Right atrium auricular region (tissue), 2 donors: ENCODE measurements at regions not wholly inside any gene's neighbourhood (a gene's known extent, or its start where the extent isn't known, plus 50 kb on each side); places are given as distances from the start of the nearest gene placed in this dataset.

ENCODE experiments used
- DNase-seq: peaks from one replicate; pipeline ENCODE4 v3.0.0-alpha.2; 2019; ENCODE audit warnings: low spot score
- H3K27ac ChIP-seq, 2 donors: fragments of 200-600 bp; sonication (generic); 1 replicate in 1 of 2; 2 replicates in 1 of 2; pipeline ENCODE4 v1.5.1; 2016 to 2019
- H3K27me3 ChIP-seq, 2 donors: fragments of 200-600 bp; sonication (generic); one replicate each; pipeline versions ENCODE4 v1.5.1 to v1.6.0; 2017 to 2019
- H3K36me3 ChIP-seq: fragments of 200-600 bp; sonication (generic); one replicate; pipeline ENCODE4 v1.5.1; 2016
- H3K4me1 ChIP-seq, 2 donors: fragments of 200-600 bp; sonication (generic); one replicate each; pipeline versions ENCODE4 v1.5.1 to v1.6.0; 2017 to 2019
- H3K4me3 ChIP-seq, 2 donors: fragments of 200-600 bp; sonication (generic); 1 replicate in 1 of 2; 2 replicates in 1 of 2; pipeline ENCODE4 v1.5.1; 2017 to 2019; ENCODE audit warnings: mild to moderate bottlenecking in 1 of 2, moderate library complexity in 1 of 2
- H3K9me3 ChIP-seq, 2 donors: fragments of 200-600 bp; sonication (generic); one replicate each; pipeline ENCODE4 v1.5.1; 2019
- CTCF ChIP-seq, 2 donors: fragments of 200-600 bp; sonication (generic); IDR thresholded peaks; one replicate each; pipeline ENCODE4 v1.5.1; 2019; ENCODE audit warnings: antibody characterized with exemption in 2 of 2

GRCh38 chr1:98472878-98473277 lies 188.6 kb upstream of the SNX7 start:
- Histone ChIP-seq H3K36me3 (no peaks in the 10 kb centered on the region), H3K27me3 (no peaks in the 10 kb centered on the region), H3K9me3 (no peaks in the 10 kb centered on the region), H3K4me3 (no peak overlapping the region), H3K27ac (no peak overlapping the region), H3K4me1 (no peaks in the 10 kb centered on the region)
- no peak for TF ChIP-seq CTCF (IDR thresholded peaks at IDR 0.05)
- DNase-seq, result no peak

DNA sequence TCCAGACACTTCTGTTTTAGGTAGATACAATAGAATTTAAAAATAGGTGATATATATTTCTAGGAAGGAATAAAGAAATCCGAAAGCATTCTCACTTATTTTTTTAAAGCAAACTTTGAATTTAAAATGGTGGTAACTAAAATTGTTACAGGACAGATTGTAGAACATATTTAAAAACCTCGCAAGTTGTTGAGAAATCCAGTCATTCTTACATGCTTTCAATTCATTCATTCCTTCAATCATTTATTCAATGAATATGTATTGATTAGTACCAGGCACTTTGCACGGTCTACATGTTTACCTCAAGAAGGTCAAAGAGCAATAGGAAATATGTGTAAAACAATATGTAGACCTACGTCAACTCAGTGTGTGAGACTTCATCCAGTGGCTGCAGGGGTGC lies 189.9 kb upstream of the SNX7 start:
- Histone ChIP-seq H3K4me3 (no peak overlapping the region), H3K27me3 (no peaks in the 10 kb centered on the region), H3K4me1 (no peaks in the 10 kb centered on the region), H3K9me3 (no peaks in the 10 kb centered on the region), H3K27ac (no peak overlapping the region), H3K36me3 (no peaks in the 10 kb centered on the region)
- no peak for TF ChIP-seq CTCF (IDR thresholded peaks at IDR 0.05)
- DNase-seq, result no peak

- H3K36me3 ChIP-seq, result no peaks in the 10 kb centered on the region
- H3K27me3 ChIP-seq, result no peaks in the 10 kb centered on the region
- H3K27ac ChIP-seq, result no peak overlapping the region
- no peak for DNase-seq
- no peaks in the 10 kb centered on the region for H3K9me3 ChIP-seq
- TF ChIP-seq CTCF (IDR thresholded peaks at IDR 0.05), result peak; percentile 67 to 80
- H3K4me3 ChIP-seq, result no peak overlapping the region
- H3K4me1 ChIP-seq, result no peaks in the 10 kb centered on the region
Measured at GRCh38 chr1:98468111-98468717, 193.3 kb upstream of the SNX7 start.

GRCh38 chr1:98467586-98467985 lies 193.9 kb upstream of the SNX7 start:
- Histone ChIP-seq H3K4me1 (no peaks in the 10 kb centered on the region), H3K9me3 (no peaks in the 10 kb centered on the region), H3K27me3 (no peaks in the 10 kb centered on the region), H3K36me3 (no peaks in the 10 kb centered on the region), H3K27ac (no peak overlapping the region), H3K4me3 (no peak overlapping the region)
- no peak for DNase-seq
- TF ChIP-seq CTCF (IDR thresholded peaks at IDR 0.05), result no peak

DNA sequence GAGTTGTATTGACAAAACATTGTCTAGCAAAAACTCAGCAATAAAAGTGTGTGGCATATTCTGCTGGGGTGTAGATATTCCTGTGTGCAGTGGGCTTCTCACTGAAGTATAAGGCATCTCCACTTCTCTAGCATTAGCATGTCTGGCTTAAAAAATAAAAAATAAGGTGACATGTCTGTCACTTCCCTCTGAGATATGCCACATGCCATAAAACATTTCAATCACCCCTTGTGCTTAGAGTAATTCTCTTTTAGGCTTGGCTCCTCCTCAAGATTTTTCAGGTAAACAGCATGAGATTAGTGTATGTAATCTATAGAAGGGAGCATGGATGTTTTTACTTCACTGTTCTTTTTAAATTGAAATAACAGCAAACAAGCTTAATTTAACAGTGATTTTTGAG lies 194.4 kb upstream of the SNX7 start:
- Histone ChIP-seq H3K4me3 (no peak overlapping the region), H3K4me1 (no peaks in the 10 kb centered on the region), H3K27ac (no peak overlapping the region), H3K36me3 (no peaks in the 10 kb centered on the region), H3K27me3 (no peaks in the 10 kb centered on the region), H3K9me3 (no peaks in the 10 kb centered on the region)
- no peak for DNase-seq
- TF ChIP-seq CTCF (IDR thresholded peaks at IDR 0.05), result no peak

DNA sequence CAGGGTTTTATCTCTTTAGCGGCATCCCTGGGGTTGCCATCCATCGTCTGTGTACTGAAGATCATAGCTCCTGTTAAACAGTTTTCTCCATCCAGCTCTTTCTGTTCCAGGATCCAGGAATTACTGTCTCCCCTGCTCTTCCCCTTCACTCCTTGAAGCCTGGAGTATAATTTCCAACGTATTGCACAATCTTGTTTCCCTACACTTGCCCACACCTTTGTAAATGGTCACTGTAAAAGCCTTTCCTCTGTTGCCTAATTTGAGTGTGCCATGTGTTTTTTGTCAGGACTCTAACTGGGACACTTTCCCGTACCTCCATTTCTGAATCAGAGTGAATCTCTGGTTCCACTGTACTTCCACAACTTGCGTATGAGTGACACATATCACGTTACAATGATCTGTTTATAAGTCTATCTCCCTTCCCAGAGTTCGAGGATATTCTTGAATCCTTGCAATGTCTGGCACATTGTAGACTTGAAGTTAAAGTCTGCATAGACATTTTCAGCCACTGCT lies 199.6 kb upstream of the SNX7 start:
- Histone ChIP-seq H3K27ac (no peak overlapping the region), H3K27me3 (no peaks in the 10 kb centered on the region), H3K9me3 (no peaks in the 10 kb centered on the region), H3K4me3 (no peak overlapping the region), H3K4me1 (no peaks in the 10 kb centered on the region), H3K36me3 (no peaks in the 10 kb centered on the region)
- no peak for TF ChIP-seq CTCF (IDR thresholded peaks at IDR 0.05)
- no peak for DNase-seq
